Gastroesophageal sphincter (tissue), 4 donors: ENCODE measurements at regions not wholly inside any gene's neighbourhood (a gene's known extent, or its start where the extent isn't known, plus 50 kb on each side); places are given as distances from the start of the nearest gene placed in this dataset.

Experiments used
- ATAC-seq: fragments of 150-250 bp; one replicate; pipeline ENCODE4 v1.9.1; 2016; ENCODE audit warnings: mild to moderate bottlenecking, moderate library complexity
- H3K27ac ChIP-seq, 4 donors: fragments of 200-600 bp; sonication (generic) in 3 of 4; 1 replicate in 3 of 4; 2 replicates in 1 of 4; pipeline ENCODE4 v1.5.1; 2016 to 2019
- H3K27me3 ChIP-seq: fragments of 200-600 bp; sonication (generic); one replicate; pipeline ENCODE4 v1.5.1; 2019
- H3K36me3 ChIP-seq, 2 donors: fragments of 200-600 bp; sonication (generic); one replicate each; pipeline ENCODE4 v1.5.1; 2019; ENCODE audit warnings: control low read depth in 1 of 2
- H3K4me1 ChIP-seq, 3 donors: fragments of 200-600 bp; sonication (generic); 1 replicate in 2 of 3; 2 replicates in 1 of 3; pipeline ENCODE4 v1.5.1; 2016 to 2019; ENCODE audit warnings: control low read depth in 2 of 3
- H3K4me3 ChIP-seq, 2 donors: fragments of 200-600 bp; sonication (generic); one replicate each; pipeline ENCODE4 v1.5.1; 2019; ENCODE audit warnings: mild to moderate bottlenecking in 1 of 2, moderate library complexity in 1 of 2
- H3K9me3 ChIP-seq, 3 donors: fragments of 200-600 bp; sonication (generic); one replicate each; pipeline ENCODE4 v1.5.1; 2017 to 2019; ENCODE audit warnings: control low read depth in 2 of 3
- CTCF ChIP-seq, 4 experiments: fragments of 200-600 bp in 2 of 4; fragments of 450-650 bp in 2 of 4; sonication (generic) in 1 of 4; IDR thresholded peaks; one replicate each; pipeline ENCODE4 v1.5.1; 2017 to 2019; ENCODE audit warnings: antibody characterized with exemption in 4 of 4, mild to moderate bottlenecking in 2 of 4, moderate library complexity in 2 of 4
- EP300 ChIP-seq: sonication (generic); formaldehyde crosslinking; IDR thresholded peaks from one replicate; pipeline ENCODE4 v1.6.1; 2017; ENCODE audit warnings: antibody characterized with exemption, mild to moderate bottlenecking
- POLR2A ChIP-seq, 2 donors: fragments of 450-650 bp; IDR thresholded peaks; one replicate each; pipeline ENCODE4 v1.6.1; 2017; ENCODE audit warnings: antibody characterized with exemption in 2 of 2, mild to moderate bottlenecking in 2 of 2, moderate library complexity in 1 of 2
- POLR2AphosphoS5 ChIP-seq: sonication (generic); formaldehyde crosslinking; IDR thresholded peaks from one replicate; pipeline ENCODE4 v1.6.1; 2017; ENCODE audit warnings: antibody characterized with exemption
- WGBS, 2 donors: methylation state at CpG; one replicate each; pipeline ENCODE4 v1.1.5; 2018; ENCODE audit warnings: low coverage in 1 of 2; 5-methylcytosine and 5-hydroxymethylcytosine counted together

GRCh38 chr11:129286813-129287212 is 88.8 kb upstream of the BARX2 start:
- no peaks in the 10 kb centered on the region for H3K9me3 ChIP-seq
- TF ChIP-seq POLR2AphosphoS5 (no peak), EP300 (no peak), POLR2A (IDR thresholded peaks at IDR 0.05) (no peak), CTCF (IDR thresholded peaks at IDR 0.05) (no peak)
- peaks cover 33% of the 10 kb centered on the region for H3K27me3 ChIP-seq
- H3K4me1 ChIP-seq: no peaks in the 10 kb centered on the region
- H3K36me3 ChIP-seq: no peaks in the 10 kb centered on the region
- WGBS, 2 donors: 27% methylated on average over 7 of the region's 7 CpGs
- no peak overlapping the region for H3K4me3 ChIP-seq
- no peak overlapping the region for H3K27ac ChIP-seq
- no peak for ATAC-seq

DNA sequence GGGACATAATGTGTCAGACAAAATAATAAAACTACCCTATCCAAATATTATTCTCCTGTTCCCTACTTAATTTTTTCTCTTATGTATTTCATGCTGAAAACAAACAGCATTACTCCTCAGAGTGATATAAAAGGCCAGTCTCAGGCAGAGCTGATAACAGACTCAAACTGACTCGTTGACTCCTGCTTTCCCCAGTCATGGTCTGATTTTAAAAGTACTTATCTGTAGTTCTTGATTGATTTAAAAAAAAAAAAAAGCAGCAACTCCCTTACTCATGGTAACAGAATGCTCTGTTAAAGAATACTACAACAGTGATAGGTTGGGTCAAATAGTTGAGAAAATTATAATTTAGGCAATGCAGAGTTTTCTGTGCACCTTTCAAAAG is 90.3 kb upstream of the BARX2 start:
- WGBS, 2 donors: 57 to 71% methylated on average over 1 of the region's 1 CpG
- ATAC-seq: no peak
- TF ChIP-seq EP300 (no peak), POLR2A (IDR thresholded peaks at IDR 0.05) (no peak), CTCF (IDR thresholded peaks at IDR 0.05) (no peak)

DNA sequence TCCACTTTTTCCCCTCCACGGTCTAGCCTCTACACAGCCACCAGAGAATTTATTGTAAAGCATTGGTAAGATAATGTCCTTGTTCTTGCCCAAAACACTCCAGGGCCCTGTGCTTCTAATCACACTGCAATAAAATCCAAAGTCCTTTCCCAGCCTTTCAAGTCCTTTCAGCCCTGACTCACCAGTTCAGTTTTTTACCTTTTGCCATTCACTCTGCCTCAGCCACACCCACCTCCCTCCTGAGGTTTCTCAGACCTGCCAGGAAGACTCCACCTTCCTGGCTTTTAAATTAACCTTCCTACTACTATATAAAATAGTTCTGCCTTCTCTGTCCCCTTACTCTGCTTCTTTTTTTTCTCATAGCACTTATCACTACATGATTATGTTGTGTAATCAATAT is 91.0 kb upstream of the ARHGAP32 start:
- 58 to 83% methylated on average over 1 of the region's 1 CpG for WGBS, 2 donors
- Histone ChIP-seq H3K9me3 (no peaks in the 10 kb centered on the region), H3K4me3 (no peak overlapping the region), H3K27me3 (peaks cover 6% of the 10 kb centered on the region), H3K27ac (no peak overlapping the region), H3K4me1 (peaks cover 0 to 12% (median 2%) of the 10 kb centered on the region in 3 donors), H3K36me3 (no peaks in the 10 kb centered on the region)
- TF ChIP-seq POLR2A (IDR thresholded peaks at IDR 0.05) (no peak), EP300 (no peak)
- ATAC-seq: no peak

More for the DNA sequence above, 90.3 kb upstream of the BARX2 start:
- Histone ChIP-seq H3K27ac (no peak overlapping the region), H3K36me3 (no peaks in the 10 kb centered on the region), H3K27me3 (peaks cover 23% of the 10 kb centered on the region), H3K9me3 (no peaks in the 10 kb centered on the region), H3K4me1 (peaks cover 0 to under 1% (median 0%) of the 10 kb centered on the region in 3 donors), H3K4me3 (no peak overlapping the region)

- H3K9me3 ChIP-seq: no peaks in the 10 kb centered on the region
- WGBS, 2 donors: 33 to 62% methylated on average over 2 of the region's 2 CpGs
- no peak overlapping the region for H3K4me3 ChIP-seq
- TF ChIP-seq EP300: no peak
- no peak for TF ChIP-seq CTCF (IDR thresholded peaks at IDR 0.05)
- no peak for TF ChIP-seq POLR2A (IDR thresholded peaks at IDR 0.05)
- peaks cover 6% of the 10 kb centered on the region for H3K27me3 ChIP-seq
- no peak overlapping the region for H3K27ac ChIP-seq
- no peaks in the 10 kb centered on the region for H3K36me3 ChIP-seq
- peaks cover 2 to 17% (median 3%) of the 10 kb centered on the region in 3 donors for H3K4me1 ChIP-seq
- ATAC-seq: no peak
Observed at GRCh38 chr11:129282634-129283033, 90.5 kb upstream of the ARHGAP32 start.

DNA sequence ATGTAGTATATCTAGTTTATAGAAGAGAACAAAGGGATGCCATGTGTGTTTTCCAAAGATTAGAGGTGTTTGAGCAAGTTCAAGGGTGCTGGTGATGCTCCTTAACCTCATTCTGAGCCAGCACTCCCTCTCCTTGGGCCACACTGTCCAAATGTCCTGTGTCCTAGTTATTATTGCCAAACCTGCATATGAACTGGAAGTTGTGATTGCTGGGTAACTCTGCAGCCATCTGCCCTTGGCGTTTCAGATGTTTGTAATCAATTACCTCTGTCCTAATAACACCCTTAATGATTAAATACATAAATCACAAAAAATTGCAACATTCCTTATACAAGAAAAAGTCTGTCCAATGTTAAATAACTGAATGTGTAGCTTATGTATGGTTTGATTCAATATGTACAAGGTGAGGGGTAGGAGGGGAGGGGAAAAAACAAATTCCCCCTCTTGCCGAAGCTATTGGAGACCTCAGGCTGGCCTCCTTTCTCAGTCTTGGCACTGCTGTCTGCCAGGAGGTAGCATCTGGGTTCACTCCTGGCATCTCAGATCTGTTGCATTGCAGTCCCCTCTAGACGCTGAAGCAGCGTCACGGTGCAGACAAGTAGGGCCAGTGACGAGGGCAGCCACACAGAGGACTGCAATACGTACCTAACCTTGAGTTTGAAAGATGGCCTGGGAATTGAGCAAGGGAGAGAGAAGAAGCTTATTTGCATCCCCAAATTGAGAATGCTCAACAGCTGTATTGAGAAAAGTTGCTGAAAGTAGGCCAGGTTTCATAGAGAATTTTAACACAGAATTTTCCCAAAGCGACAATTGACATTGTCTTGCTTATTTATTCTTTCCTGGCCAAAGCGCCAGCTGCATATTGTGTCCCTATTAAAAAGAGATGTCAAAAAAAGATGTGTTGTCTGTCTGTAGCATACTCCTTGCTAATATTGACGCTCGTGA is 89.6 kb upstream of the ARHGAP32 start:
- Histone ChIP-seq H3K36me3 (no peaks in the 10 kb centered on the region), H3K4me1 (peaks cover 3 to 26% (median 5%) of the 10 kb centered on the region in 3 donors), H3K27me3 (no peaks in the 10 kb centered on the region), H3K27ac (no peak overlapping the region), H3K9me3 (no peaks in the 10 kb centered on the region), H3K4me3 (no peak overlapping the region)
- no peak for ATAC-seq
- 82 to 83% methylated on average over 4 to 10 of the region's 11 CpGs for WGBS, 2 donors
- TF ChIP-seq POLR2A (IDR thresholded peaks at IDR 0.05) (no peak), EP300 (no peak), CTCF (IDR thresholded peaks at IDR 0.05) (no peak), POLR2AphosphoS5 (no peak)
